A549 (cell line): ENCODE measurements at regions not wholly inside any gene's neighbourhood (a gene's known extent, or its start where the extent isn't known, plus 50 kb on each side); places are given as distances from the start of the nearest gene placed in this dataset.

Experiments
- ATAC-seq, 2 experiments: fragments of 200-7000 bp in 1 of 2; fragments of >200 bp in 1 of 2; cut with Nextera tagmentation in 1 of 2; cut with Tn5 transposase in 1 of 2; 3 replicates each; pipeline versions ENCODE4 v1.8.0 to v1.9.1; 2018 to 2020; ENCODE audit warnings: mild to moderate bottlenecking in 1 of 2, moderate library complexity in 1 of 2
- CTCF ChIA-PET: fragments of 300-600 bp; sonication (Branson Sonifier 250); formaldehyde crosslinking; extraction: SDS; loops from one replicate; lab custom pipeline; 2021; ENCODE audit warnings: antibody characterized with exemption, inconsistent platforms; lab: Yijun Ruan, JAX
- POLR2A ChIA-PET: fragments of 350-600 bp; formaldehyde crosslinking; extraction: SDS; loops from one replicate; lab custom pipeline; 2021; ENCODE audit warnings: antibody characterized with exemption, inconsistent platforms; lab: Yijun Ruan, JAX
- DNase-seq, 2 experiments: peaks; one replicate each; pipeline versions ENCODE4 v3.0.0 to v3.0.0-alpha.2; 2011 to 2016; ENCODE audit warnings: low read depth in 1 of 2, low spot score in 1 of 2
- FAIRE-seq: peaks from 2 replicates; lab custom pipeline; 2011; peaks lifted over from hg19 to GRCh38; lab: Jason Lieb, UNC
- H3K27ac ChIP-seq, 2 experiments: fragments of >200 bp; sonication (Bioruptor Twin); formaldehyde crosslinking; 3 replicates each; pipeline ENCODE4 v1.5.1; 2016 to 2017
- H3K4me1 ChIP-seq: fragments of >200 bp; sonication (Bioruptor Twin); formaldehyde crosslinking; 3 replicates; pipeline ENCODE4 v1.6.1; 2016
- H3K4me2 ChIP-seq: fragments of >200 bp; sonication (Bioruptor Twin); formaldehyde crosslinking; 3 replicates; pipeline ENCODE4 v1.6.1; 2016
- H3K4me3 ChIP-seq: fragments of >200 bp; sonication (Bioruptor Twin); formaldehyde crosslinking; 3 replicates; pipeline ENCODE4 v1.5.1; 2016
- H3K9me3 ChIP-seq: fragments of >200 bp; sonication (Bioruptor Twin); formaldehyde crosslinking; 3 replicates; pipeline ENCODE4 v1.6.1; 2016
- CHD2 ChIP-seq: fragments of 150-350 bp; IDR thresholded peaks from 2 replicates; pipeline ENCODE4 v1.6.1; 2014; ENCODE audit warnings: low read length; ENCODE audit not compliant: partially characterized antibody
- CHD4 ChIP-seq: fragments of 200-600 bp; sonication (generic); IDR thresholded peaks from 2 replicates; pipeline ENCODE4 v1.6.1; 2016; ENCODE audit warnings: antibody characterized with exemption, mild to moderate bottlenecking, borderline replicate concordance
- EP300 ChIP-seq, 2 experiments: fragments of >200 bp; sonication (Bioruptor Twin); formaldehyde crosslinking; IDR thresholded peaks; 2 replicates in 1 of 2; 3 replicates in 1 of 2; pipeline ENCODE4 v1.6.1; 2016 to 2017
- FOSB ChIP-seq: fragments of 250-450 bp; sonication (Bioruptor Pico); IDR thresholded peaks from 2 replicates; pipeline ENCODE4 v1.5.0; 2020; ENCODE audit warnings: mild to moderate bottlenecking, moderate library complexity
- FOSL2 ChIP-seq, 2 experiments: fragments of 450-650 bp in 1 of 2; fragments of >200 bp in 1 of 2; sonication (Bioruptor Twin) in 1 of 2; formaldehyde crosslinking; IDR thresholded peaks; 2 replicates each; pipeline versions ENCODE4 v1.5.0 to v1.6.1; 2016 to 2020; ENCODE audit warnings: mild to moderate bottlenecking in 1 of 2, moderate library complexity in 1 of 2
- FOXS1 ChIP-seq: fragments of 250-450 bp; sonication (Bioruptor Pico); IDR thresholded peaks from 2 replicates; pipeline ENCODE4 v1.5.0; 2020; ENCODE audit warnings: mild to moderate bottlenecking, moderate library complexity
- GATA3 ChIP-seq: IDR thresholded peaks from 2 replicates; pipeline ENCODE4 v1.6.1; 2012; ENCODE audit warnings: borderline replicate concordance
- HDAC2 ChIP-seq: fragments of 200-600 bp; sonication (generic); IDR thresholded peaks from 2 replicates; pipeline ENCODE4 v1.6.1; 2016
- HES2 ChIP-seq: fragments of >200 bp; sonication (Bioruptor Twin); formaldehyde crosslinking; IDR thresholded peaks from 2 replicates; pipeline ENCODE4 v1.6.1; 2016
- HOXA7 ChIP-seq: fragments of 250-450 bp; sonication (Bioruptor Pico); IDR thresholded peaks from 2 replicates; pipeline ENCODE4 v1.5.0; 2020; ENCODE audit warnings: mild to moderate bottlenecking, moderate library complexity
- HOXB13 ChIP-seq: fragments of 250-450 bp; sonication (Bioruptor Pico); IDR thresholded peaks from 2 replicates; pipeline ENCODE4 v1.5.0; 2020; ENCODE audit warnings: low read depth, mild to moderate bottlenecking, moderate library complexity
- HOXB5 ChIP-seq: fragments of 250-450 bp; sonication (Bioruptor Pico); IDR thresholded peaks from 2 replicates; pipeline ENCODE4 v1.5.0; 2020; ENCODE audit warnings: mild to moderate bottlenecking, moderate library complexity
- JUNB ChIP-seq: fragments of >200 bp; sonication (Bioruptor Twin); formaldehyde crosslinking; IDR thresholded peaks from 2 replicates; pipeline ENCODE4 v1.6.1; 2016
- KDM1A ChIP-seq: fragments of 200-600 bp; sonication (generic); IDR thresholded peaks from 2 replicates; pipeline ENCODE4 v1.6.1; 2016; ENCODE audit warnings: low read depth, mild to moderate bottlenecking
- MAX ChIP-seq: IDR thresholded peaks from 2 replicates; pipeline ENCODE4 v1.6.1; 2012
- POLR2AphosphoS2 ChIP-seq: conservative IDR thresholded peaks from 2 replicates; pipeline ENCODE4 v1.6.1; 2012; ENCODE audit warnings: low read length, improper control_type of control experiment, inconsistent platforms
- RAD21 ChIP-seq, 2 experiments: fragments of >200 bp in 1 of 2; sonication (Bioruptor Twin) in 1 of 2; formaldehyde crosslinking in 1 of 2; IDR thresholded peaks in 1 of 2; conservative IDR thresholded peaks in 1 of 2; 2 replicates in 1 of 2; 3 replicates in 1 of 2; pipeline ENCODE4 v1.6.1; 2012 to 2018; ENCODE audit warnings: inconsistent platforms in 1 of 2
- RARB ChIP-seq: fragments of 250-450 bp; sonication (Bioruptor Pico); IDR thresholded peaks from 2 replicates; pipeline ENCODE4 v1.8.0; 2021; ENCODE audit warnings: mild to moderate bottlenecking, moderate library complexity
- REST ChIP-seq: fragments of 200-600 bp; sonication (generic); IDR thresholded peaks from 2 replicates; pipeline ENCODE4 v1.6.1; 2016; ENCODE audit warnings: antibody characterized with exemption, mild to moderate bottlenecking, moderate library complexity
- RNF2 ChIP-seq: fragments of 200-600 bp; sonication (generic); IDR thresholded peaks from 2 replicates; pipeline ENCODE4 v1.6.1; 2016; ENCODE audit warnings: low read depth, mild to moderate bottlenecking, antibody characterized with exemption, moderate library complexity, borderline replicate concordance
- SMC3 ChIP-seq: fragments of >200 bp; sonication (Bioruptor Twin); formaldehyde crosslinking; IDR thresholded peaks from 3 replicates; pipeline ENCODE4 v1.6.1; 2018; ENCODE audit warnings: inconsistent platforms
- SREBF2 ChIP-seq: fragments of 450-650 bp; IDR thresholded peaks from 2 replicates; pipeline ENCODE4 v1.6.1; 2014; ENCODE audit warnings: mild to moderate bottlenecking, moderate library complexity
- ZFP36 ChIP-seq: fragments of 450-650 bp; IDR thresholded peaks from 2 replicates; pipeline ENCODE4 v1.6.1; 2014; ENCODE audit warnings: borderline replicate concordance; ENCODE audit not compliant: partially characterized antibody
- WGBS: methylation state at CpG from one replicate; pipeline ENCODE4 v1.1.6; 2017; ENCODE audit errors: missing lambda C conversion rate; 5-methylcytosine and 5-hydroxymethylcytosine counted together
- TF ChIP-seq, protein P1 (sequence below): IDR thresholded peaks from 2 replicates; pipeline ENCODE4 v1.6.1; 2012
- TF ChIP-seq, protein P2 (sequence below): fragments of 250-450 bp; sonication (Bioruptor Pico); IDR thresholded peaks from 2 replicates; pipeline ENCODE4 v1.5.0; 2021; ENCODE audit warnings: mild to moderate bottlenecking, moderate library complexity, borderline replicate concordance

GRCh38 chr12:87054226-87054625 lies 798.0 kb upstream of the MGAT4C start:
- no peak for DNase-seq
- ATAC-seq: no peak
- CTCF ChIA-PET: no interaction called here
- no peaks in the 10 kb centered on the region for H3K9me3 ChIP-seq
- FAIRE-seq: no peak
- no peak overlapping the region for H3K4me2 ChIP-seq
- no peak overlapping the region for H3K27ac ChIP-seq
- no peak for TF ChIP-seq RNF2
- TF ChIP-seq GATA3: no peak
- no peak for TF ChIP-seq CHD2
- no peak for TF ChIP-seq HOXB5 (CRISPR knock-in tag)
- H3K4me1 ChIP-seq: no peaks in the 10 kb centered on the region; the same call in 2 of the 3 replicates
- H3K4me3 ChIP-seq: no peak overlapping the region
- POLR2A ChIA-PET: no interaction called here

GRCh38 chr12:87051621-87052020 lies 795.4 kb upstream of the MGAT4C start:
- FAIRE-seq (no peak), ATAC-seq (no peak), DNase-seq (peak in 1 of 2 experiments; percentile 9)
- POLR2A ChIA-PET: no interaction called here
- H3K4me3 ChIP-seq: no peak overlapping the region
- 88% methylated on average over 1 of the region's 1 CpG for WGBS
- H3K9me3 ChIP-seq: no peaks in the 10 kb centered on the region
- TF ChIP-seq JUNB (no peak), HES2 (no peak), ZFP36 (no peak), EP300 (IDR thresholded peaks at IDR 0.05) (no peak), FOXS1 (CRISPR knock-in tag) (no peak), POLR2AphosphoS2 (no peak), RARB (CRISPR knock-in tag) (no peak), RAD21 (conservative IDR thresholded peaks at IDR 0.05 in 1 of 2, IDR thresholded peaks at IDR 0.05 in 1 of 2) (no peak), FOSB (CRISPR knock-in tag) (no peak), RNF2 (no peak), FOSL2 (IDR thresholded peaks at IDR 0.05) (no peak), FOSL2 (CRISPR knock-in tag; IDR thresholded peaks at IDR 0.05) (no peak), HDAC2 (no peak), CHD2 (no peak)
- no peak overlapping the region for H3K27ac ChIP-seq
- no peaks in the 10 kb centered on the region; the same call in 2 of the 3 replicates for H3K4me1 ChIP-seq
- CTCF ChIA-PET: no interaction called here
- H3K4me2 ChIP-seq: peak overlapping the region; percentile 12; the same call in 1 of the 3 replicates

DNA sequence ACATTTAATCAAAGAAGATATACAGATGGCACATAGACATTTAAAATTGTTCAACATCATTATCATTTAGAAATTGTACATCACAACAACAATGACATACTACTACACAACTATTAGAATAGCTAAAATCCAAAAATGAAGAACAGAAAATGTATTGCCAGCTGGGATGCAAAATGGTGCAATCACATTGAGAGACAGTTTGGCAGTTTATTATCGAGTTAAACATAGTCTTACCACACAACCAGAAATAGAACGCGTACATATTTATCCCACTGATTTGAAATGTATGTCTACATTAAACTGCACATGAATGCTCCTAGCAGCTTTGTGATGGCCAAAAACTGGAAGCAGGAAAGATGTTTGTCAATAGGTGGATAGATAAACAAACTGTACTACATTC lies 791.5 kb upstream of the MGAT4C start:
- FAIRE-seq: no peak

More for the DNA sequence above, 791.5 kb upstream of the MGAT4C start:
- WGBS: 86% methylated on average over 3 of the region's 3 CpGs
- Histone ChIP-seq H3K9me3 (no peaks in the 10 kb centered on the region), H3K4me3 (no peak overlapping the region), H3K27ac (no peak overlapping the region), H3K4me2 (no peak overlapping the region), H3K4me1 (no peaks in the 10 kb centered on the region; the same call in 2 of the 3 replicates)
- CTCF ChIA-PET: interaction anchor here (0.6 kb wide), 1 partner anchor 16 kb away, joined by 3 read pairs; no protein-coding TSS in a partner anchor
- no peak for ATAC-seq
- TF ChIP-seq HOXB5 (CRISPR knock-in tag) (no peak), ZFP36 (no peak), HOXB13 (no peak), RAD21 (conservative IDR thresholded peaks at IDR 0.05 in 1 of 2, IDR thresholded peaks at IDR 0.05 in 1 of 2) (no peak), KDM1A (no peak), GATA3 (no peak), REST (no peak), HOXA7 (no peak), MAX (no peak), SMC3 (no peak), CHD4 (no peak), SREBF2 (no peak)
- TF ChIP-seq, protein P1, sequence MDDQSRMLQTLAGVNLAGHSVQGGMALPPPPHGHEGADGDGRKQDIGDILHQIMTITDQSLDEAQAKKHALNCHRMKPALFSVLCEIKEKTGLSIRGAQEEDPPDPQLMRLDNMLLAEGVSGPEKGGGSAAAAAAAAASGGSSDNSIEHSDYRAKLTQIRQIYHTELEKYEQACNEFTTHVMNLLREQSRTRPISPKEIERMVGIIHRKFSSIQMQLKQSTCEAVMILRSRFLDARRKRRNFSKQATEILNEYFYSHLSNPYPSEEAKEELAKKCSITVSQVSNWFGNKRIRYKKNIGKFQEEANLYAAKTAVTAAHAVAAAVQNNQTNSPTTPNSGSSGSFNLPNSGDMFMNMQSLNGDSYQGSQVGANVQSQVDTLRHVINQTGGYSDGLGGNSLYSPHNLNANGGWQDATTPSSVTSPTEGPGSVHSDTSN: no peak
- TF ChIP-seq, protein P2, sequence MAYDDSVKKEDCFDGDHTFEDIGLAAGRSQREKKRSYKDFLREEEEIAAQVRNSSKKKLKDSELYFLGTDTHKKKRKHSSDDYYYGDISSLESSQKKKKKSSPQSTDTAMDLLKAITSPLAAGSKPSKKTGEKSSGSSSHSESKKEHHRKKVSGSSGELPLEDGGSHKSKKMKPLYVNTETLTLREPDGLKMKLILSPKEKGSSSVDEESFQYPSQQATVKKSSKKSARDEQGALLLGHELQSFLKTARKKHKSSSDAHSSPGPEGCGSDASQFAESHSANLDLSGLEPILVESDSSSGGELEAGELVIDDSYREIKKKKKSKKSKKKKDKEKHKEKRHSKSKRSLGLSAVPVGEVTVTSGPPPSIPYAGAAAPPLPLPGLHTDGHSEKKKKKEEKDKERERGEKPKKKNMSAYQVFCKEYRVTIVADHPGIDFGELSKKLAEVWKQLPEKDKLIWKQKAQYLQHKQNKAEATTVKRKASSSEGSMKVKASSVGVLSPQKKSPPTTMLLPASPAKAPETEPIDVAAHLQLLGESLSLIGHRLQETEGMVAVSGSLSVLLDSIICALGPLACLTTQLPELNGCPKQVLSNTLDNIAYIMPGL (CRISPR knock-in tag): no peak
- POLR2A ChIA-PET: no interaction called here
- no peak for DNase-seq
